HepG2 (cell line): ENCODE measurements at regions not wholly inside any gene's neighbourhood (a gene's known extent, or its start where the extent isn't known, plus 50 kb on each side); places are given as distances from the start of the nearest gene placed in this dataset.

ENCODE experiments used
- JUNB ChIP-seq: sonication (generic); formaldehyde crosslinking; IDR thresholded peaks from 2 replicates; pipeline ENCODE4 v1.8.0; 2022; ENCODE audit warnings: missing genetic modification reagents, mild to moderate bottlenecking, borderline replicate concordance
- TOE1 ChIP-seq: sonication (generic); formaldehyde crosslinking; IDR thresholded peaks from 2 replicates; pipeline ENCODE4 v1.4.0; 2020; ENCODE audit warnings: mild to moderate bottlenecking, missing genetic modification reagents
- ZSCAN20 ChIP-seq: sonication (generic); formaldehyde crosslinking; IDR thresholded peaks from 2 replicates; pipeline ENCODE4 v1.4.0; 2020; ENCODE audit warnings: missing genetic modification reagents, mild to moderate bottlenecking, borderline replicate concordance
- TF ChIP-seq, protein P1 (sequence below): sonication (generic); formaldehyde crosslinking; IDR thresholded peaks from 2 replicates; pipeline ENCODE4 v1.4.0; 2020; ENCODE audit warnings: mild to moderate bottlenecking, missing genetic modification reagents, borderline replicate concordance
- TF ChIP-seq, protein P2 (sequence below): sonication (generic); formaldehyde crosslinking; IDR thresholded peaks from 2 replicates; pipeline ENCODE4 v1.5.1; 2020; ENCODE audit warnings: mild to moderate bottlenecking, missing genetic modification reagents, moderate library complexity
- TF ChIP-seq, protein P3 (sequence below): sonication (generic); formaldehyde crosslinking; IDR thresholded peaks from 2 replicates; pipeline ENCODE4 v1.5.0; 2020; ENCODE audit warnings: mild to moderate bottlenecking, missing genetic modification reagents, moderate library complexity
- TF ChIP-seq, protein P4 (sequence below): sonication (generic); formaldehyde crosslinking; conservative IDR thresholded peaks from 2 replicates; pipeline ENCODE4 v1.4.0; 2020; ENCODE audit warnings: missing genetic modification reagents

DNA sequence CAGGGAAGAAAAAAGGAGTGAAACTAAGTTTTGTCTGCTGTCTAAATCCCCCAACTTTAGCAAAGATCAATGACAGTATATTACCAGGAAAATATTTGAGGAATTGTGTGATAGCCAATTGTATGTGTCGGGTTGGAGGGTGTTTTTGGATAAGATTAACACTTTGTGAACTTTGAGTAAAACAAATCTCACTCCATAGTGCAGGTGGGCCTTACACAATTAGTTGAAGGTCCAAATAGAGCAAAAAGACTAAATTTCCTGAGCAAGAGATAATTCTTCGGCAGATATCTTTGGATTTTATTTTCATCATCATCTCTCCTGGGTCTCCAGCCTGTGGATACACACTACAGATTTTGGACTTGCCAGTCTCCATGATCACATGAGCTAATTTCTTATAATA, 152.8 kb upstream of the CWC22 start:
- TF ChIP-seq, protein P1, sequence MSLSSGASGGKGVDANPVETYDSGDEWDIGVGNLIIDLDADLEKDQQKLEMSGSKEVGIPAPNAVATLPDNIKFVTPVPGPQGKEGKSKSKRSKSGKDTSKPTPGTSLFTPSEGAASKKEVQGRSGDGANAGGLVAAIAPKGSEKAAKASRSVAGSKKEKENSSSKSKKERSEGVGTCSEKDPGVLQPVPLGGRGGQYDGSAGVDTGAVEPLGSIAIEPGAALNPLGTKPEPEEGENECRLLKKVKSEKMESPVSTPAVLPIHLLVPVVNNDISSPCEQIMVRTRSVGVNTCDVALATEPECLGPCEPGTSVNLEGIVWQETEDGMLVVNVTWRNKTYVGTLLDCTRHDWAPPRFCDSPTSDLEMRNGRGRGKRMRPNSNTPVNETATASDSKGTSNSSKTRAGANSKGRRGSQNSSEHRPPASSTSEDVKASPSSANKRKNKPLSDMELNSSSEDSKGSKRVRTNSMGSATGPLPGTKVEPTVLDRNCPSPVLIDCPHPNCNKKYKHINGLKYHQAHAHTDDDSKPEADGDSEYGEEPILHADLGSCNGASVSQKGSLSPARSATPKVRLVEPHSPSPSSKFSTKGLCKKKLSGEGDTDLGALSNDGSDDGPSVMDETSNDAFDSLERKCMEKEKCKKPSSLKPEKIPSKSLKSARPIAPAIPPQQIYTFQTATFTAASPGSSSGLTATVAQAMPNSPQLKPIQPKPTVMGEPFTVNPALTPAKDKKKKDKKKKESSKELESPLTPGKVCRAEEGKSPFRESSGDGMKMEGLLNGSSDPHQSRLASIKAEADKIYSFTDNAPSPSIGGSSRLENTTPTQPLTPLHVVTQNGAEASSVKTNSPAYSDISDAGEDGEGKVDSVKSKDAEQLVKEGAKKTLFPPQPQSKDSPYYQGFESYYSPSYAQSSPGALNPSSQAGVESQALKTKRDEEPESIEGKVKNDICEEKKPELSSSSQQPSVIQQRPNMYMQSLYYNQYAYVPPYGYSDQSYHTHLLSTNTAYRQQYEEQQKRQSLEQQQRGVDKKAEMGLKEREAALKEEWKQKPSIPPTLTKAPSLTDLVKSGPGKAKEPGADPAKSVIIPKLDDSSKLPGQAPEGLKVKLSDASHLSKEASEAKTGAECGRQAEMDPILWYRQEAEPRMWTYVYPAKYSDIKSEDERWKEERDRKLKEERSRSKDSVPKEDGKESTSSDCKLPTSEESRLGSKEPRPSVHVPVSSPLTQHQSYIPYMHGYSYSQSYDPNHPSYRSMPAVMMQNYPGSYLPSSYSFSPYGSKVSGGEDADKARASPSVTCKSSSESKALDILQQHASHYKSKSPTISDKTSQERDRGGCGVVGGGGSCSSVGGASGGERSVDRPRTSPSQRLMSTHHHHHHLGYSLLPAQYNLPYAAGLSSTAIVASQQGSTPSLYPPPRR (CRISPR knock-in tag): no peak
- TF ChIP-seq, protein P2, sequence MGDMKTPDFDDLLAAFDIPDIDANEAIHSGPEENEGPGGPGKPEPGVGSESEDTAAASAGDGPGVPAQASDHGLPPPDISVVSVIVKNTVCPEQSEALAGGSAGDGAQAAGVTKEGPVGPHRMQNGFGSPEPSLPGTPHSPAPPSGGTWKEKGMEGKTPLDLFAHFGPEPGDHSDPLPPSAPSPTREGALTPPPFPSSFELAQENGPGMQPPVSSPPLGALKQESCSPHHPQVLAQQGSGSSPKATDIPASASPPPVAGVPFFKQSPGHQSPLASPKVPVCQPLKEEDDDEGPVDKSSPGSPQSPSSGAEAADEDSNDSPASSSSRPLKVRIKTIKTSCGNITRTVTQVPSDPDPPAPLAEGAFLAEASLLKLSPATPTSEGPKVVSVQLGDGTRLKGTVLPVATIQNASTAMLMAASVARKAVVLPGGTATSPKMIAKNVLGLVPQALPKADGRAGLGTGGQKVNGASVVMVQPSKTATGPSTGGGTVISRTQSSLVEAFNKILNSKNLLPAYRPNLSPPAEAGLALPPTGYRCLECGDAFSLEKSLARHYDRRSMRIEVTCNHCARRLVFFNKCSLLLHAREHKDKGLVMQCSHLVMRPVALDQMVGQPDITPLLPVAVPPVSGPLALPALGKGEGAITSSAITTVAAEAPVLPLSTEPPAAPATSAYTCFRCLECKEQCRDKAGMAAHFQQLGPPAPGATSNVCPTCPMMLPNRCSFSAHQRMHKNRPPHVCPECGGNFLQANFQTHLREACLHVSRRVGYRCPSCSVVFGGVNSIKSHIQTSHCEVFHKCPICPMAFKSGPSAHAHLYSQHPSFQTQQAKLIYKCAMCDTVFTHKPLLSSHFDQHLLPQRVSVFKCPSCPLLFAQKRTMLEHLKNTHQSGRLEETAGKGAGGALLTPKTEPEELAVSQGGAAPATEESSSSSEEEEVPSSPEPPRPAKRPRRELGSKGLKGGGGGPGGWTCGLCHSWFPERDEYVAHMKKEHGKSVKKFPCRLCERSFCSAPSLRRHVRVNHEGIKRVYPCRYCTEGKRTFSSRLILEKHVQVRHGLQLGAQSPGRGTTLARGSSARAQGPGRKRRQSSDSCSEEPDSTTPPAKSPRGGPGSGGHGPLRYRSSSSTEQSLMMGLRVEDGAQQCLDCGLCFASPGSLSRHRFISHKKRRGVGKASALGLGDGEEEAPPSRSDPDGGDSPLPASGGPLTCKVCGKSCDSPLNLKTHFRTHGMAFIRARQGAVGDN (CRISPR knock-in tag): no peak
- TF ChIP-seq, protein P3, sequence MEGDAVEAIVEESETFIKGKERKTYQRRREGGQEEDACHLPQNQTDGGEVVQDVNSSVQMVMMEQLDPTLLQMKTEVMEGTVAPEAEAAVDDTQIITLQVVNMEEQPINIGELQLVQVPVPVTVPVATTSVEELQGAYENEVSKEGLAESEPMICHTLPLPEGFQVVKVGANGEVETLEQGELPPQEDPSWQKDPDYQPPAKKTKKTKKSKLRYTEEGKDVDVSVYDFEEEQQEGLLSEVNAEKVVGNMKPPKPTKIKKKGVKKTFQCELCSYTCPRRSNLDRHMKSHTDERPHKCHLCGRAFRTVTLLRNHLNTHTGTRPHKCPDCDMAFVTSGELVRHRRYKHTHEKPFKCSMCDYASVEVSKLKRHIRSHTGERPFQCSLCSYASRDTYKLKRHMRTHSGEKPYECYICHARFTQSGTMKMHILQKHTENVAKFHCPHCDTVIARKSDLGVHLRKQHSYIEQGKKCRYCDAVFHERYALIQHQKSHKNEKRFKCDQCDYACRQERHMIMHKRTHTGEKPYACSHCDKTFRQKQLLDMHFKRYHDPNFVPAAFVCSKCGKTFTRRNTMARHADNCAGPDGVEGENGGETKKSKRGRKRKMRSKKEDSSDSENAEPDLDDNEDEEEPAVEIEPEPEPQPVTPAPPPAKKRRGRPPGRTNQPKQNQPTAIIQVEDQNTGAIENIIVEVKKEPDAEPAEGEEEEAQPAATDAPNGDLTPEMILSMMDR (CRISPR knock-in tag): no peak
- TF ChIP-seq JUNB (CRISPR knock-in tag): no peak
- TF ChIP-seq, protein P4, sequence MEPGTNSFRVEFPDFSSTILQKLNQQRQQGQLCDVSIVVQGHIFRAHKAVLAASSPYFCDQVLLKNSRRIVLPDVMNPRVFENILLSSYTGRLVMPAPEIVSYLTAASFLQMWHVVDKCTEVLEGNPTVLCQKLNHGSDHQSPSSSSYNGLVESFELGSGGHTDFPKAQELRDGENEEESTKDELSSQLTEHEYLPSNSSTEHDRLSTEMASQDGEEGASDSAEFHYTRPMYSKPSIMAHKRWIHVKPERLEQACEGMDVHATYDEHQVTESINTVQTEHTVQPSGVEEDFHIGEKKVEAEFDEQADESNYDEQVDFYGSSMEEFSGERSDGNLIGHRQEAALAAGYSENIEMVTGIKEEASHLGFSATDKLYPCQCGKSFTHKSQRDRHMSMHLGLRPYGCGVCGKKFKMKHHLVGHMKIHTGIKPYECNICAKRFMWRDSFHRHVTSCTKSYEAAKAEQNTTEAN (CRISPR knock-in tag): no peak
- TF ChIP-seq TOE1 (CRISPR knock-in tag): no peak
- TF ChIP-seq ZSCAN20 (CRISPR knock-in tag): no peak
